Gastroesophageal sphincter (tissue), 4 donors: ENCODE measurements at regions not wholly inside any gene's neighbourhood (a gene's known extent, or its start where the extent isn't known, plus 50 kb on each side); places are given as distances from the start of the nearest gene placed in this dataset.

Source experiments
- ATAC-seq: fragments of 150-250 bp; one replicate; pipeline ENCODE4 v1.9.1; 2016; ENCODE audit warnings: mild to moderate bottlenecking, moderate library complexity
- H3K27ac ChIP-seq, 4 donors: fragments of 200-600 bp; sonication (generic) in 3 of 4; 1 replicate in 3 of 4; 2 replicates in 1 of 4; pipeline ENCODE4 v1.5.1; 2016 to 2019
- H3K27me3 ChIP-seq: fragments of 200-600 bp; sonication (generic); one replicate; pipeline ENCODE4 v1.5.1; 2019
- H3K36me3 ChIP-seq, 2 donors: fragments of 200-600 bp; sonication (generic); one replicate each; pipeline ENCODE4 v1.5.1; 2019; ENCODE audit warnings: control low read depth in 1 of 2
- H3K4me1 ChIP-seq, 3 donors: fragments of 200-600 bp; sonication (generic); 1 replicate in 2 of 3; 2 replicates in 1 of 3; pipeline ENCODE4 v1.5.1; 2016 to 2019; ENCODE audit warnings: control low read depth in 2 of 3
- H3K4me3 ChIP-seq, 2 donors: fragments of 200-600 bp; sonication (generic); one replicate each; pipeline ENCODE4 v1.5.1; 2019; ENCODE audit warnings: mild to moderate bottlenecking in 1 of 2, moderate library complexity in 1 of 2
- H3K9me3 ChIP-seq, 3 donors: fragments of 200-600 bp; sonication (generic); one replicate each; pipeline ENCODE4 v1.5.1; 2017 to 2019; ENCODE audit warnings: control low read depth in 2 of 3
- CTCF ChIP-seq, 4 experiments: fragments of 200-600 bp in 2 of 4; fragments of 450-650 bp in 2 of 4; sonication (generic) in 1 of 4; IDR thresholded peaks; one replicate each; pipeline ENCODE4 v1.5.1; 2017 to 2019; ENCODE audit warnings: antibody characterized with exemption in 4 of 4, mild to moderate bottlenecking in 2 of 4, moderate library complexity in 2 of 4
- EP300 ChIP-seq: sonication (generic); formaldehyde crosslinking; IDR thresholded peaks from one replicate; pipeline ENCODE4 v1.6.1; 2017; ENCODE audit warnings: antibody characterized with exemption, mild to moderate bottlenecking
- POLR2A ChIP-seq, 2 donors: fragments of 450-650 bp; IDR thresholded peaks; one replicate each; pipeline ENCODE4 v1.6.1; 2017; ENCODE audit warnings: antibody characterized with exemption in 2 of 2, mild to moderate bottlenecking in 2 of 2, moderate library complexity in 1 of 2
- POLR2AphosphoS5 ChIP-seq: sonication (generic); formaldehyde crosslinking; IDR thresholded peaks from one replicate; pipeline ENCODE4 v1.6.1; 2017; ENCODE audit warnings: antibody characterized with exemption
- WGBS, 2 donors: methylation state at CpG; one replicate each; pipeline ENCODE4 v1.1.5; 2018; ENCODE audit warnings: low coverage in 1 of 2; 5-methylcytosine and 5-hydroxymethylcytosine counted together

DNA sequence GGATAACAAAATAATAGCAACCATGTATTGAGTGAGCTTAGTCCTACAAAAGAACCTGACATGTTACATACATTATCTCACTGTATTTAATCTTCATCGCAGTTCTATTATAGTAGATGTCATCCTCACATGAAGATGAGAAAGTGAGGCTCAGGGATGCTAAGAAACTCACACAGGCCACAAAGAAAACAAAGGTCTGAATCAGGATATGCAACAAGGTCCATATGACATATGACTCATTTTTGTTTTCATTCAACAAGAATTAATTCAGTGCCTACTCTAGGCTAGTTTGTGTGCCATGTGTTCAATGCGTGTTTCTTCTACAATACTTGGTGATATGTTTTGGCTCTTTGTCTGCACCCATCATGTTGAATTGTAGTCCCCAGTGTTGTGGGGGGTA, 219.7 kb upstream of the EPHA4 start:
- Histone ChIP-seq H3K36me3 (no peaks in the 10 kb centered on the region), H3K4me1 (peaks cover 0 to 14% (median 0%) of the 10 kb centered on the region in 3 donors), H3K4me3 (no peak overlapping the region), H3K27me3 (no peaks in the 10 kb centered on the region), H3K9me3 (no peaks in the 10 kb centered on the region), H3K27ac (no peak overlapping the region)
- WGBS, 2 donors, result 97 to 98% methylated on average over 2 of the region's 2 CpGs
- ATAC-seq, result no peak
- TF ChIP-seq POLR2AphosphoS5 (no peak), EP300 (no peak), POLR2A (IDR thresholded peaks at IDR 0.05) (no peak), CTCF (IDR thresholded peaks at IDR 0.05) (no peak)

- no peak for ATAC-seq
- WGBS, 2 donors, result 23 to 49% methylated on average over 2 to 4 of the region's 4 CpGs
- H3K9me3 ChIP-seq, result no peaks in the 10 kb centered on the region
- peaks cover 0 to 16% (median 0%) of the 10 kb centered on the region in 3 donors for H3K4me1 ChIP-seq
- H3K27ac ChIP-seq, result peak overlapping the region; percentile 8 to 65 (median 50)
- TF ChIP-seq CTCF (IDR thresholded peaks at IDR 0.05) (no peak), POLR2A (IDR thresholded peaks at IDR 0.05) (no peak), EP300 (no peak), POLR2AphosphoS5 (no peak)
- H3K4me3 ChIP-seq, result no peak overlapping the region
- no peaks in the 10 kb centered on the region for H3K27me3 ChIP-seq
- no peaks in the 10 kb centered on the region for H3K36me3 ChIP-seq
These were observed 215.5 kb upstream of the EPHA4 start for GRCh38 chr2:221787561-221787960.

DNA sequence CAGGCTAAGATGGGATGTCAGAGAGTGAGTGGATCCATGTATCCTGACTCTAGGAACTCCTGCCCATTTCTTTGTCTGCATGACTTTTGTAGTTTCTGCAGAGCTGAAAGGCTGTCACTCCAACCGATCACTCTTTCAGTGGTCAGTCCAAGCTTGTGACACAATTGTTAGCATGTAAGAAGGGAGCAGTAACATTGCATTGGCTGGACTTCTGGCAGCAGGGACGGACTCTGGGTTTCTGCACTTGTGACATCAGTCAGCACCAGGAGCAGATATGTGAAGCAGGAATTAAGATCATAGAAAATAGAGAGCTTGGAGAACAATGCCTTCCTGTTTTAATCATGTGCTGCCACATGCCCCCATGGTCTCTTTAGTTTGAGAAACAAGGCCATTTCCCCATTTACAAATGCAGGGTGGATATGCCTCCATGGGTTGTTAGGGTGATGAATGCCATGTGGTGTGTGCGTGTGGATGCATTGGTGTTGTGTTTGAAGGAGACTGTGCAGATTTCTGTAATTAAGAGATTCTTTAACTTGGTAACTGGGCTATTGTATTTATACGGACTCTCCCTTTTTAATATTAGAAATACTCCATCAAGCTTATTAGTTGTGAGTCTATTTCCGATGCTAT, 214.3 kb upstream of the EPHA4 start:
- ATAC-seq, result no peak
- H3K9me3 ChIP-seq, result no peaks in the 10 kb centered on the region
- 85 to 89% methylated on average over 3 to 4 of the region's 5 CpGs for WGBS, 2 donors
- H3K27me3 ChIP-seq, result no peaks in the 10 kb centered on the region
- peaks cover 0 to 18% (median 2%) of the 10 kb centered on the region in 3 donors for H3K4me1 ChIP-seq
- H3K36me3 ChIP-seq, result no peaks in the 10 kb centered on the region
- TF ChIP-seq POLR2A (IDR thresholded peaks at IDR 0.05) (no peak), POLR2AphosphoS5 (no peak)
- no peak overlapping the region for H3K4me3 ChIP-seq
- peak overlapping the region in 1 of 4 donors; percentile 48 for H3K27ac ChIP-seq

DNA sequence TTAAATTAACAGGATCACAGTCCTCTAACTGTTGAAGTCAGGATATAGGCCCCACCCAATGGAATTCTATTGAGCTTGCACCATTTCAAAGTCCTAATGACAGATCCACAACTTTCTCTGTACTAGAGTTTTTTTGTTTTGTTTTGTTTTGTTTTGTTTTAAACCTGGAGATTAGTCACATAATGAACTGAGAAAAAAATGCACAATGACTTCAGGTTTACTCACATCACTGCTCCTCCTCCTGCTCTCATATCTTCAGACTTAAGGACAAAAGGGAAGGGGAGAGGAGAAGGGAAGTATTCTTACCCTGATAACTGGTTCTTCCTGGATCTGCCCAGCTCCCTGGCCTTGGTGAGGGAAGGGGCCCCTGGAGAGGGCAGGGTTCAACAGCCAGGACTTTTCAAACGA, 208.2 kb upstream of the EPHA4 start:
- no peaks in the 10 kb centered on the region for H3K9me3 ChIP-seq
- H3K27ac ChIP-seq, result peak overlapping the region; percentile 75 to 98 (median 80)
- H3K4me3 ChIP-seq, result no peak overlapping the region
- WGBS, 2 donors, result 17 to 38% methylated on average over 1 of the region's 1 CpG
- peaks cover 8 to 39% (median 21%) of the 10 kb centered on the region in 3 donors for H3K4me1 ChIP-seq
- no peaks in the 10 kb centered on the region for H3K27me3 ChIP-seq
- ATAC-seq, result no peak
- TF ChIP-seq POLR2A (IDR thresholded peaks at IDR 0.05) (no peak), CTCF (IDR thresholded peaks at IDR 0.05) (no peak), EP300 (no peak), POLR2AphosphoS5 (no peak)
- H3K36me3 ChIP-seq, result no peaks in the 10 kb centered on the region

GRCh38 chr2:221779614-221780067, 207.5 kb upstream of the EPHA4 start:
- ATAC-seq, result peak; percentile 85
- Histone ChIP-seq H3K27me3 (no peaks in the 10 kb centered on the region), H3K9me3 (no peaks in the 10 kb centered on the region), H3K4me1 (peaks cover 8 to 39% (median 21%) of the 10 kb centered on the region in 3 donors), H3K4me3 (no peak overlapping the region), H3K27ac (peak overlapping the region; percentile 75 to 98 (median 80)), H3K36me3 (no peaks in the 10 kb centered on the region)
- WGBS, 2 donors, result 13 to 20% methylated on average over 3 to 4 of the region's 4 CpGs
- TF ChIP-seq POLR2A (IDR thresholded peaks at IDR 0.05) (no peak), CTCF (IDR thresholded peaks at IDR 0.05) (no peak), POLR2AphosphoS5 (peak; percentile 67)
